DMS53 (cell line): ENCODE measurements at regions not wholly inside any gene's neighbourhood (a gene's known extent, or its start where the extent isn't known, plus 50 kb on each side); places are given as distances from the start of the nearest gene placed in this dataset.
A peak's percentile ranks its signal among the peaks of the same experiment; 100 is the strongest.

Experiments
- DNase-seq: peaks from one replicate; lab custom pipeline; 2025; lab: John Stamatoyannopoulos, UW

GRCh38 chr10:120983721-120984120 lies 132.6 kb downstream of the WDR11 start:
- DNase-seq = no peak

GRCh38 chr10:120984221-120984620 lies 133.1 kb downstream of the WDR11 start:
- no peak for DNase-seq

- no peak for DNase-seq
Observed at GRCh38 chr10:120987359-120987758, 136.2 kb downstream of the WDR11 start.

- DNase-seq = no peak
Observed at GRCh38 chr10:120988751-120989150, 137.6 kb downstream of the WDR11 start.

GRCh38 chr10:120989279-120989678 lies 138.1 kb downstream of the WDR11 start:
- no peak for DNase-seq

- DNase-seq = no peak
Observed at GRCh38 chr10:120989996-120990598, 138.9 kb downstream of the WDR11 start.

- no peak for DNase-seq
Observed at GRCh38 chr10:120990831-120991230, 139.7 kb downstream of the WDR11 start.

GRCh38 chr10:120993089-120993488 lies 141.9 kb downstream of the WDR11 start:
- no peak for DNase-seq

GRCh38 chr10:120995768-120996167 lies 144.6 kb downstream of the WDR11 start:
- no peak for DNase-seq

GRCh38 chr10:120996456-120997034 lies 145.4 kb downstream of the WDR11 start:
- no peak for DNase-seq

GRCh38 chr10:120997313-120997712 lies 146.2 kb downstream of the WDR11 start:
- no peak for DNase-seq

- DNase-seq = no peak
Observed at GRCh38 chr10:120997756-120998155, 146.6 kb downstream of the WDR11 start.

- no peak for DNase-seq
Observed at GRCh38 chr10:120998251-120998650, 147.1 kb downstream of the WDR11 start.

- no peak for DNase-seq
Observed at GRCh38 chr10:120998782-120999285, 147.7 kb downstream of the WDR11 start.

GRCh38 chr10:120999868-121000267 lies 148.7 kb downstream of the WDR11 start:
- DNase-seq = peak; percentile 13

- DNase-seq = peak; percentile 5
Observed at GRCh38 chr10:121002586-121003205, 151.5 kb downstream of the WDR11 start.

GRCh38 chr10:121005948-121006587 lies 154.9 kb downstream of the WDR11 start:
- no peak for DNase-seq

GRCh38 chr10:121007264-121007663 lies 156.1 kb downstream of the WDR11 start:
- DNase-seq = no peak

- no peak for DNase-seq
Observed at GRCh38 chr10:121015916-121016315, 164.8 kb downstream of the WDR11 start.

GRCh38 chr10:121024905-121025584 lies 173.9 kb downstream of the WDR11 start:
- DNase-seq = no peak

- no peak for DNase-seq
Observed at GRCh38 chr10:121025731-121026130, 174.6 kb downstream of the WDR11 start.

GRCh38 chr10:121027371-121027770 lies 176.2 kb downstream of the WDR11 start:
- no peak for DNase-seq
